H1 (cell line): ENCODE measurements at regions not wholly inside any gene's neighbourhood (a gene's known extent, or its start where the extent isn't known, plus 50 kb on each side); places are given as distances from the start of the nearest gene placed in this dataset.
"Not testable (repeated sequence)": the region's sequence is repeated elsewhere in the genome, so short reads cannot be mapped to it uniquely, and the experiment has no call there.

Experiments used
- CTBP2 ChIP-seq: IDR thresholded peaks from 2 replicates; pipeline ENCODE4 v1.7.0; 2011; ENCODE audit warnings: borderline replicate concordance, mild to moderate bottlenecking, moderate library complexity, mixed read lengths, low read length; ENCODE audit not compliant: insufficient read depth, insufficient read length
- PHF8 ChIP-seq: fragments of 200-600 bp; sonication (generic); conservative IDR thresholded peaks from 2 replicates; pipeline ENCODE4 v1.7.1; 2012; ENCODE audit warnings: low read depth, mild to moderate bottlenecking, inconsistent platforms, low read length, moderate library complexity
- SIX5 ChIP-seq: IDR thresholded peaks from 2 replicates; pipeline ENCODE4 v1.6.1; 2011; ENCODE audit warnings: mild to moderate bottlenecking, low read depth, low read length
- TF ChIP-seq, protein P1 (sequence below), 3 experiments: IDR thresholded peaks; 1 replicate in 2 of 3; 2 replicates in 1 of 3; pipeline versions ENCODE4 v1.5.1 to v1.6.1; 2011; ENCODE audit warnings: low read length in 3 of 3, mild to moderate bottlenecking in 3 of 3, inconsistent platforms in 2 of 3, low read depth in 1 of 3, moderate library complexity in 1 of 3; ENCODE audit not compliant: insufficient read depth in 1 of 3; ENCODE audit errors: control extremely low read depth in 1 of 3
- TF ChIP-seq, protein P2 (sequence below): IDR thresholded peaks from 2 replicates; pipeline ENCODE4 v1.6.1; 2012; ENCODE audit warnings: inconsistent platforms

DNA sequence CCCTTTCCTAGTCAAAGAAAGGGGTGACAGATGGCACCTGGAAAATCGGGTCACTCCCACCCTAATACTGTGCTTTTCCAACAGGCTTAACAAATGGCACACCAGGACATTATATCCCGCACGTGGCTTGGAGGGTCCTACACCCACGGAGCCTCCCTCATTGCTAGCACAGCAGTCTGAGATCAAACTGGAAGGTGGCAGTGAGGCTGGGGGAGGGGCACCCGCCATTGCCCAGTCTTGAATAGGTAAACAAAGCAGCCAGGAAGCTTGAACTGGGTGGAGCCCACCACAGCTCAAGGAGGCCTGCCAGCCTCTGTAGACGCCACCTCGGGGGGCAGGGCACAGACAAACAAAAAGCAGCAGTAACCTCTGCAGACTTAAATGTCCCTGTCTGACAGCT, 249.2 kb upstream of the ALG10 start:
- TF ChIP-seq, protein P1, sequence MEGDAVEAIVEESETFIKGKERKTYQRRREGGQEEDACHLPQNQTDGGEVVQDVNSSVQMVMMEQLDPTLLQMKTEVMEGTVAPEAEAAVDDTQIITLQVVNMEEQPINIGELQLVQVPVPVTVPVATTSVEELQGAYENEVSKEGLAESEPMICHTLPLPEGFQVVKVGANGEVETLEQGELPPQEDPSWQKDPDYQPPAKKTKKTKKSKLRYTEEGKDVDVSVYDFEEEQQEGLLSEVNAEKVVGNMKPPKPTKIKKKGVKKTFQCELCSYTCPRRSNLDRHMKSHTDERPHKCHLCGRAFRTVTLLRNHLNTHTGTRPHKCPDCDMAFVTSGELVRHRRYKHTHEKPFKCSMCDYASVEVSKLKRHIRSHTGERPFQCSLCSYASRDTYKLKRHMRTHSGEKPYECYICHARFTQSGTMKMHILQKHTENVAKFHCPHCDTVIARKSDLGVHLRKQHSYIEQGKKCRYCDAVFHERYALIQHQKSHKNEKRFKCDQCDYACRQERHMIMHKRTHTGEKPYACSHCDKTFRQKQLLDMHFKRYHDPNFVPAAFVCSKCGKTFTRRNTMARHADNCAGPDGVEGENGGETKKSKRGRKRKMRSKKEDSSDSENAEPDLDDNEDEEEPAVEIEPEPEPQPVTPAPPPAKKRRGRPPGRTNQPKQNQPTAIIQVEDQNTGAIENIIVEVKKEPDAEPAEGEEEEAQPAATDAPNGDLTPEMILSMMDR (IDR thresholded peaks at IDR 0.05; ENCODE audit: control extremely low read depth in 1 of 3, insufficient read depth in 1 of 3, low read depth in 1 of 3, low read length in 3 of 3) = not testable (repeated sequence)
- TF ChIP-seq PHF8, CTBP2, SIX5: not testable (repeated sequence)
- TF ChIP-seq, protein P2, sequence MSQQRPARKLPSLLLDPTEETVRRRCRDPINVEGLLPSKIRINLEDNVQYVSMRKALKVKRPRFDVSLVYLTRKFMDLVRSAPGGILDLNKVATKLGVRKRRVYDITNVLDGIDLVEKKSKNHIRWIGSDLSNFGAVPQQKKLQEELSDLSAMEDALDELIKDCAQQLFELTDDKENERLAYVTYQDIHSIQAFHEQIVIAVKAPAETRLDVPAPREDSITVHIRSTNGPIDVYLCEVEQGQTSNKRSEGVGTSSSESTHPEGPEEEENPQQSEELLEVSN = not testable (repeated sequence)
